GM12878 (cell line): ENCODE measurements at regions not wholly inside any gene's neighbourhood (a gene's known extent, or its start where the extent isn't known, plus 50 kb on each side); places are given as distances from the start of the nearest gene placed in this dataset.

Experiments used
- ATAC-seq: fragments of 200-7000 bp; cut with Tn5 transposase; 3 replicates; pipeline ENCODE4 v1.9.1; 2020; ENCODE audit warnings: mild to moderate bottlenecking, moderate library complexity
- BruUV-seq: library from RNA; stranded (reverse); fragments of 400-500 nt; replicated peaks from 2 replicates; lab custom pipeline; 2021; lab: Mats Ljungman, UMichigan
- CTCF ChIA-PET: fragments of 300-600 bp; sonication (Branson Sonifier 250); formaldehyde crosslinking; extraction: SDS; loops from one replicate; lab custom pipeline; 2021; ENCODE audit warnings: inconsistent platforms; lab: Yijun Ruan, JAX
- POLR2A ChIA-PET: fragments of 350-600 bp; formaldehyde crosslinking; extraction: SDS; loops from one replicate; lab custom pipeline; 2021; ENCODE audit warnings: inconsistent platforms; lab: Charles Lee
- RAD21 ChIA-PET: fragments of 300-600 bp; sonication (Branson Sonifier 250); formaldehyde crosslinking; loops from one replicate; lab custom pipeline; 2023; ENCODE audit warnings: antibody characterized with exemption; ENCODE audit not compliant: unreplicated experiment; lab: Charles Lee
- SMC1A ChIA-PET: fragments of 300-600 bp; sonication (Branson Sonifier 250); formaldehyde crosslinking; loops from one replicate; lab custom pipeline; 2023; ENCODE audit not compliant: unreplicated experiment, uncharacterized antibody; lab: Charles Lee
- DNase-seq: peaks from one replicate; pipeline ENCODE4 v3.0.0-alpha.2; 2011; ENCODE audit warnings: low read depth, low spot score
- FAIRE-seq: peaks from 3 replicates; lab custom pipeline; 2011; peaks lifted over from hg19 to GRCh38; lab: Jason Lieb, UNC
- H2AFZ ChIP-seq: 2 replicates; pipeline ENCODE4 v1.6.0; 2011; ENCODE audit warnings: low read depth, low read length, control low read depth; ENCODE audit not compliant: control insufficient read depth
- H3K27ac ChIP-seq: 2 replicates; pipeline ENCODE4 v1.5.1; 2011; ENCODE audit warnings: control low read depth; ENCODE audit not compliant: control insufficient read depth, insufficient read depth
- H3K27me3 ChIP-seq, 2 experiments: replicated peaks in 1 of 2; 2 replicates each; pipeline versions ENCODE4 v1.6.0 to v1.6.1; 2011; ENCODE audit warnings: low read length in 1 of 2; ENCODE audit not compliant: control insufficient read depth in 2 of 2, insufficient read depth in 2 of 2
- H3K36me3 ChIP-seq, 2 experiments: 2 replicates each; pipeline ENCODE4 v1.5.1; 2011; ENCODE audit warnings: low read length in 1 of 2; ENCODE audit not compliant: control insufficient read depth in 2 of 2, insufficient read depth in 2 of 2
- H3K4me1 ChIP-seq: 2 replicates; pipeline ENCODE4 v1.6.1; 2011; ENCODE audit warnings: mild to moderate bottlenecking, low read length, moderate library complexity, mixed read lengths; ENCODE audit not compliant: control insufficient read depth, insufficient read depth
- H3K4me2 ChIP-seq: 2 replicates; pipeline ENCODE4 v1.6.0; 2011; ENCODE audit warnings: control low read depth; ENCODE audit not compliant: control insufficient read depth, insufficient read depth
- H3K4me3 ChIP-seq: fragments of 200-600 bp; sonication (generic); 2 replicates; pipeline ENCODE4 v1.5.1; 2016
- H3K79me2 ChIP-seq: 2 replicates; pipeline ENCODE4 v1.6.0; 2011; ENCODE audit warnings: low read length; ENCODE audit not compliant: control insufficient read depth, insufficient read depth
- H3K9ac ChIP-seq: 2 replicates; pipeline ENCODE4 v1.8.0; 2011; ENCODE audit warnings: low read length, control low read depth, mixed read lengths; ENCODE audit not compliant: control insufficient read depth, insufficient read depth
- H3K9me3 ChIP-seq: replicated peaks from 3 replicates; pipeline ENCODE4 v1.5.1; 2011; ENCODE audit warnings: mild to moderate bottlenecking, low read length; ENCODE audit not compliant: control insufficient read depth, insufficient read depth
- H4K20me1 ChIP-seq: 2 replicates; pipeline ENCODE4 v1.6.0; 2011; ENCODE audit not compliant: control insufficient read depth, insufficient read depth
- ASH2L ChIP-seq: fragments of 300-600, 200-600 bp; sonication (generic); IDR thresholded peaks from 2 replicates; pipeline ENCODE4 v1.6.1; 2017; ENCODE audit warnings: low read depth, mild to moderate bottlenecking, borderline replicate concordance
- HDGF ChIP-seq: fragments of 450-650 bp; IDR thresholded peaks from 2 replicates; pipeline ENCODE4 v1.6.1; 2016; ENCODE audit warnings: antibody characterized with exemption
- HSF1 ChIP-seq: fragments of 150-350 bp; IDR thresholded peaks from 2 replicates; pipeline ENCODE4 v1.6.1; 2014; ENCODE audit warnings: mild to moderate bottlenecking, low read depth, low read length
- KAT2A ChIP-seq: conservative IDR thresholded peaks from 2 replicates; pipeline ENCODE4 v1.6.1; 2011; ENCODE audit warnings: low read depth, low read length; ENCODE audit not compliant: control insufficient read depth
- MLLT1 ChIP-seq: fragments of 450-650 bp; IDR thresholded peaks from 2 replicates; pipeline ENCODE4 v1.6.1; 2016; ENCODE audit warnings: mild to moderate bottlenecking
- SIN3A ChIP-seq: IDR thresholded peaks from 2 replicates; pipeline ENCODE4 v1.6.1; 2012; ENCODE audit warnings: low read depth, low read length, improper control_type of control experiment
- ZNF384 ChIP-seq: IDR thresholded peaks from 2 replicates; pipeline ENCODE4 v1.6.1; 2012; ENCODE audit warnings: low read depth, mild to moderate bottlenecking, low read length, improper control_type of control experiment, borderline replicate concordance
- WGBS: methylation state at CpG from one replicate; pipeline ENCODE4 v1.1.6; 2016; ENCODE audit warnings: low lambda C conversion rate; ENCODE audit not compliant: insufficient replicate concordance, insufficient coverage; ENCODE audit errors: missing lambda C conversion rate; 5-methylcytosine and 5-hydroxymethylcytosine counted together
- in situ Hi-C: fragments of 300-500 bp; cut with MboI; formaldehyde crosslinking; loops from 9 replicates; pipeline ENCODE4 v1.14.3; 2018; ENCODE audit warnings: mixed read lengths
- intact Hi-C: fragments of 100-400 bp; cut with micrococcal nuclease; formaldehyde crosslinking; loops from one replicate; pipeline ENCODE4 v1.14.2; 2022; ENCODE audit not compliant: unreplicated experiment

DNA sequence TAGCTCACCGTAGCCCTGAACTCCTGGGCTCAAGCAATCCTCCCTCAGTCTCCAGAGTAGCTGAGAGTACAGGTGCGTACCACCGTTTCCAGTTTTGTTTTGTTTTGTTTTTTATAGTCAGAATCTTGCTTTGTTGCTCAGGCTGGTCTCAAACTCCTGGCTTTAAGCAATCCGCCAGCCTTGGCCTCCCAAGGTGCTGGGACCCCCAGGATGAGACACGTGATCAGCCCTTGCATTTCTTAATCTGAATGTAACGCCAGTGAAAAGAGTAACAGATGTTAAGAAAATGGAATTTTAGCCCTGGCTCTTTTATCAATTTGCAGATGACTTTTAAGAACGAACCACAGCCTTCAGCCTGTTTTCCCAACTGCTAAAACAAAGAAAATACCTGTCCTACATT lies 451.3 kb downstream of the SHQ1 start:
- ChIA-PET POLR2A (no interaction called here), RAD21 (no interaction called here), CTCF (no interaction called here), SMC1A (interaction anchor here (0.7 kb wide), 1 partner anchor 10 kb away, joined by 3 read pairs; no protein-coding TSS in a partner anchor)
- H3K27me3 ChIP-seq, result no peaks in the 10 kb centered on the region
- in situ Hi-C loops, result no loop called here
- ATAC-seq (no peak), FAIRE-seq (no peak), DNase-seq (no peak)
- intact Hi-C loops, result no loop called here
- H3K4me3 ChIP-seq, result no peak overlapping the region
- no TSS peak for BruUV-seq
- H3K27ac ChIP-seq, result no peak overlapping the region
- TF ChIP-seq ZNF384 (no peak), SIN3A (no peak), ASH2L (no peak), HSF1 (no peak), KAT2A (no peak), HDGF (no peak), MLLT1 (no peak)
- peaks cover 4% of the 10 kb centered on the region; the same call in 1 of the 2 replicates for H4K20me1 ChIP-seq
- no peak overlapping the region for H2AFZ ChIP-seq
- no peaks in the 10 kb centered on the region for H3K36me3 ChIP-seq
- WGBS, result 87% methylated on average over 7 of the region's 7 CpGs
- H3K4me2 ChIP-seq, result no peak overlapping the region
- H3K79me2 ChIP-seq, result peaks cover 42% of the 10 kb centered on the region
- H3K4me1 ChIP-seq, result peaks cover 8% of the 10 kb centered on the region; the same call in 1 of the 2 replicates
- H3K9ac ChIP-seq, result no peak overlapping the region
- H3K9me3 ChIP-seq, result no peaks in the 10 kb centered on the region; the same call in 2 of the 3 replicates
